ENCODE measurements at regions not wholly inside any gene's neighbourhood (a gene's known extent, or its start where the extent isn't known, plus 50 kb on each side); places are given as distances from the start of the nearest gene placed in this dataset.

DNA sequence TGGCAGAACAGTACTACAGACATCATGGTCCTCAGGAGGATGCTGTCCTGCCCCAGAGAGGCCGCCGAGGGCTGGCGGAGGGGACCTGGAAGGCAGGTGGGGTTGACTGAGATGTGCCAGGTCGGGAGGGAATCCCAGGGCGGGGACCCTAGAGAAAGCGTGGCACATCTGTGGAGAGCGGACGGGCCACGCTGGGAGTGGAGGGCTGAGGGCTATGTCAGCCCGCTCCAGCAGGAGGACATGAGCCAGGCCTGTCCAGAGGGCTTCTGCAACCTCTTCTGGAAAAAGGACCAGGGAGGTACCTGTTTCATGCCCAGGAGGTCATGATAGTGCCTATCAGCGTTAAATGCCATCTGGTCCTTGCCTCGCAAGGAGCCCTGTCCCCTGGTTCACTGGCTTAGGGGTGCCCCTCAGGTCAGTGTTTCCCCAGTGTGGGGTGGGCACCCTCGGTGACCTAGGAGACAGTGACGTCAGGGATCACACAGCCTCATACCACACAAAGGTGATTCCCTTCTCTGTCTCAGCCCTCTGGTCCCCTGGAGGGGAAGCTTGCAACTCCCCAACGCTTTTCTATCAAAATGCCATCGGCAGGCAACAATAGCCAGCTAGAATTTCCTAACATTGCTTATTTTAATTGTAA is 103.6 kb upstream of the IER5L start:
- no peak for TF ChIP-seq CTCF (conservative IDR thresholded peaks at IDR 0.05; ENCODE audit: low read length)
- DNase-seq (ENCODE audit: low read depth): no peak
- no peak overlapping the region for H3K4me3 ChIP-seq (ENCODE audit: low read length)

DNA sequence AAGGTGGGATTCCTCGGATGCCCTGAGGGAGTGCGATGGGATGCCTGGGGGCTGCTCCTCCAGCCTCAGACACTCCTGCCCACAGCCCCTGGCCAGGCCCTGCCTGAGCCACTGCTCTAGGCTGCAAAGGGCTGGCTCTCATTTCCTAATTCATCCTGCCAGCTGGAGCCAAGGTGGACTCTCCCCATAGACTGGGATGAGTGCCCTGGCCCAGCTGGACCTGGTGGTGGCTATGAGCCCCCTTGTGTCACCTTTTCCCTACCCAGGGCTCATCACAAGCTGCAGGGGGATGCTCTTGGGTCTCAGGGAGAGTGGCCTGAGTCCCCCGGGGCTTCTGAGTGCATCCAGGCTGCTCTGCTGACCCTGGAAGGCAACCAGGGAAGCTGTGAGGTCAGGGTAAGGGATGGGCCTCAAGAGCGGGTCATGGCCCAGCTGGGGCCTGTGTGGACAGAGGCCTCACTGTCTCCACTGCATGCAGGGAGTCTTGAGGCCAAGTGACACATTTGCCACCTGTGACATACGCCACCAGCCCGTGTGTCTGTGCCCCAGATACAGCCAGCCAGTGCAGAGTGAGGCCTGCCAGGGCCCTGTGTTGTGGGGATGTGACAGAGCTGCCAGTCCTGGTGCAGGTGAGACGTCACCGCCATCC is 102.7 kb upstream of the IER5L start:
- H3K4me3 ChIP-seq (ENCODE audit: low read length): no peak overlapping the region
- DNase-seq (ENCODE audit: low read depth): no peak
- TF ChIP-seq CTCF (conservative IDR thresholded peaks at IDR 0.05; ENCODE audit: low read length): no peak

- TF ChIP-seq CTCF (conservative IDR thresholded peaks at IDR 0.05; ENCODE audit: low read length): no peak
- no peak for DNase-seq (ENCODE audit: low read depth)
- H3K4me3 ChIP-seq (ENCODE audit: low read length): no peak overlapping the region
Observed at GRCh38 chr9:129280236-129280622, 102.2 kb upstream of the IER5L start.

DNA sequence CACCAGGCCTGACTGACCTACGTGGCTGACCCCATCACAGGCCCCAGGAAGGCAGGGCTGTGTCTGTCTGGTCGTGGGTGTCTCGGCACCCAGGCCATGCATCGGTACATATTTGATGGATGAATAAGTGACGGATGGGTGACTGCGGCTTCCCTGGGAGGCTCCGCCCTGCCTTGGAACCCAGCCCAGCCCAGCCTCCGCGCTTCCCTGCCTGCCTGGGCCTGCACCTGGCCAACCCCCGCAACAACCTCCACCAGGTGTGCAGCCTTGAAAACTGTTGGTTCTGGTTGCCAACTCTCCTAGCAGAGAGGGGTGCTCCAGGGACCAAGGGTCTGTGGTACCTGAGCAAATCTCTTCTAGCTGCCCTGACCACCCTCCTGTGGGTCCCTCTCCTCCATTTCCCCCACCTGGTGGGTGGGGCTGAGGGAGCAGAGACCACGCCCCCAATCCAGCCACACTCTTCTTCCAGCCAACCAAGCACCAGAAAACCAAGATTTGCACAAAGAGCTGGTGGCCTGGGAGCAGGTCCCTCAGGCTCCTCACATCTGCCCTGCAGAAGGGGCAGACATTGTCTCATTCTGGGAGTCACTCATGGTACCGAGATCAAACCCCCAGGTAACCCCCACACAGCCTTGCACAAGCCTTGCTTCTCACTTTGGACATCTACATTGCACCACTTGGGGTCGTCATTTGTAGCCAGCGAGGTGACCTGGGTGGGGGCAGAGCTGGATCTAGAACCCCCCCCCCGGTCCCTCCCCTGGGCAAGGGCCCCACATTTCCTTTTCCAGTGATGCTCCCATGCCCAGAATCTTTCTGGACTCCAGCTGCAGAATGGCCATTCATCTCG is 100.6 kb upstream of the IER5L start:
- no peak for DNase-seq (ENCODE audit: low read depth)
- H3K4me3 ChIP-seq (ENCODE audit: low read length): no peak overlapping the region

DNA sequence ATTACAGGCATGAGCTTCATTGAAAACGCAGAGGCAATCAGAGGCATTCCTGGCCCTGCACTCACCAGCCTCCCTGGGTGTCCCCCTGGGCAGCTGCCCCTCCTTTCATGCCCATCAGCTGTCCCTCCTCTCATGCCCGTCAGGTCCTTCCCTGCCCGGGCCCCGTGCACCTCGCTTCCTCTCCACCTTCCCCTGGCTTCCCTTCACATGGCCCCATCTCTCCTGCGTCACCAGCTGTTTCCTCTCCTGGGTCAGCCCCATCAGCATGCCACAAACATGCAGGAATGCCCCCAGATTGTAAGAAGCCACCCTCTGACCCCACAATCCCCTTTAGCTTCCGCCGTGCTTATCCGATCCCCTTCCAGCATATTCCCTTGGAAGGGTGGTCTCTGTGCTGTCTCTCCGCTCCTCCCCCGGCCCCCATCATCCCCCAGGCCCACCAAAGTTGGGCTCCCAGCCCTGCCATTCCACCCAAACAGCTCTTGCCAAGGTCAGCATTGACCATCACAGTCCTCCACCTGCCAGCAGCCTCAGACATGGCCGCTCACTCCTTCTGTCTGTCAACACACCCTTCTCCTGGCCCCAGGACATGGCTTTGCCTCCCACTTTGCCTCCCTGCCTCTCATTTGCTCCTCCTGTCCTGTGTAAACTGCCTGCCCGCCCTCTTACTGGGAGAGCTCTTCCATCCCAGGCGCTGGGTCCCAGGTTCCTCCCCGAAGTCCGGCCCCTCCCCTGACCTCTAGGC is 98.6 kb upstream of the IER5L start:
- DNase-seq (ENCODE audit: low read depth): no peak

More for the DNA sequence above, 100.6 kb upstream of the IER5L start:
- TF ChIP-seq CTCF (conservative IDR thresholded peaks at IDR 0.05; ENCODE audit: low read length): no peak

More for the DNA sequence above, 98.6 kb upstream of the IER5L start:
- no peak for TF ChIP-seq CTCF (conservative IDR thresholded peaks at IDR 0.05; ENCODE audit: low read length)
- H3K4me3 ChIP-seq (ENCODE audit: low read length): no peak overlapping the region
